GM12872 (cell line): ENCODE measurements at regions not wholly inside any gene's neighbourhood (a gene's known extent, or its start where the extent isn't known, plus 50 kb on each side); places are given as distances from the start of the nearest gene placed in this dataset.

Source experiments
- CTCF ChIP-seq: IDR thresholded peaks from 3 replicates; pipeline ENCODE4 v1.5.1; 2011; ENCODE audit warnings: low read depth, mild to moderate bottlenecking, low read length, moderate library complexity; ENCODE audit not compliant: insufficient read depth

GRCh38 chr13:22063416-22064124 lies 392.7 kb downstream of the FGF9 start:
- TF ChIP-seq CTCF, result no peak

- TF ChIP-seq CTCF, result no peak
Measured at GRCh38 chr13:22064854-22065620, 394.2 kb downstream of the FGF9 start.

GRCh38 chr13:22073718-22074117 lies 402.8 kb downstream of the FGF9 start:
- TF ChIP-seq CTCF, result no peak

DNA sequence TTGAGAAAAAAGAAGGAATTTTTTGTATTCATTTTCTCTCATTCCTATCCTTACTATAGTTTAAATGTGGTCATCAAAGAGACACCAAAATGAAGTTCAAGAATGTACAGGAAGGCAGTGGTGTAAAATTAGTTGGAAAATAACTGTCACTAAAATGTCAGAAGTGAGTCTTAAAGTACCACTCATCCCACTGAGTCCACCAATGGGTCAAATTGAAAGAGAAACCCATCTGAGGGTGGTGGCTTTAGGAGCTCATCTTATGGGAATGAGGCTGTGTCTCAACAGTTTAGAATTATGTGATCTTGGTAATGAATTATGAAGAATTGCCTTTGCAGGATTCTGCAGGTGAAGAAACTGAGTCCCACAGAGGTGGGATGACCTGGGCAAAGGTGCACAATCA lies 403.5 kb downstream of the FGF9 start:
- no peak for TF ChIP-seq CTCF

DNA sequence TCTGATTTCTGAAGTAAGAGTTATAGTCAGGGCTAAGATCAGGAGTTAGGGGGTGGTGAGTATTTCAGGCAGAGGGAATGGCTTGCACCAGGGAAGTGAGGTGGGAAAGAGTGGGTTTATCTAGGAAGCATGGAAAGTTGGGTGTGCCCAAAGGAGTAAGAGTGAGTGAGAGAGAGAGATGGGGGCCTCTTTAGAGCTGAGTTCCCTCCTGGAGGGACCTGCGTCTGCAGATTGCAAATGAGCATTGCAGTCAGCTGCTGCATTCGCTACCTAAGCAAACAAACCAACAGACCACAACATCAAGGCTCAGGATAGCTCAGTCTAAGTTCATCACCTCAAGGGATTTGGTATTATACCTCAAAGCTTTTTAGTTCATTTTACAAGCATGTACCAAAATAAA lies 405.8 kb downstream of the FGF9 start:
- no peak for TF ChIP-seq CTCF

GRCh38 chr13:22077205-22077683 lies 406.4 kb downstream of the FGF9 start:
- TF ChIP-seq CTCF, result no peak

DNA sequence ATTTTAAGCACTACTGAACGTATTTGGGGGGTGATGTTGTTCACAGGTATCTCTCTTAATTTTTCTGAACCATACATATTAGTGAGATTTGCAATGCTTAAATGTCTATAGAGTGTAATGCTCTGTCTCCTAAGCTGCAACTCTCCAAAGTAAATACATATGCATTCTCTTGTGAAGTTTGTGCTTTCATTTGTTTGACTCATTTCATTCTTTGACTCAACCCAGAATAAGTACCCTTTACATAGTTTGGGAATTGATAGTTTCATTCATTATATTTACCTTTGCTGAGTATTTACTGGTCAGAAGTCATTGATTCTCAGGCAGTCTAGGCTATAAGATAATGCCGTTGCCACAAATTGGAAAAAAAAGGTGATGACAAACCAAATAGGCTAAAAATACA lies 406.9 kb downstream of the FGF9 start:
- TF ChIP-seq CTCF, result no peak
